Fibroblast of mammary gland (primary cell): ENCODE measurements at regions not wholly inside any gene's neighbourhood (a gene's known extent, or its start where the extent isn't known, plus 50 kb on each side); places are given as distances from the start of the nearest gene placed in this dataset.

ENCODE experiments used
- DNase-seq: peaks from one replicate; pipeline ENCODE4 v3.0.0-alpha.2; 2010; ENCODE audit warnings: low read depth
- H3K4me3 ChIP-seq: 2 replicates; pipeline ENCODE4 v1.5.1; 2011; ENCODE audit warnings: low read depth, mild to moderate bottlenecking, low read length, moderate library complexity; ENCODE audit not compliant: control insufficient read depth
- CTCF ChIP-seq: conservative IDR thresholded peaks from 2 replicates; pipeline ENCODE4 v1.5.1; 2011; ENCODE audit warnings: low read depth, low read length, inconsistent platforms; ENCODE audit not compliant: control insufficient read depth, insufficient read depth

- no peak for TF ChIP-seq CTCF
- DNase-seq: no peak
- no peak overlapping the region for H3K4me3 ChIP-seq
Measured at GRCh38 chr17:34118564-34118963, 136.5 kb upstream of the CCL2 start.

GRCh38 chr17:34121311-34121710 is 133.8 kb upstream of the CCL2 start:
- TF ChIP-seq CTCF: no peak
- no peak overlapping the region for H3K4me3 ChIP-seq
- DNase-seq: no peak

GRCh38 chr17:34122515-34122914 is 132.6 kb upstream of the CCL2 start:
- no peak for DNase-seq
- H3K4me3 ChIP-seq: no peak overlapping the region
- no peak for TF ChIP-seq CTCF

- no peak overlapping the region for H3K4me3 ChIP-seq
- TF ChIP-seq CTCF: no peak
- no peak for DNase-seq
Measured at GRCh38 chr17:34125010-34125409, 130.1 kb upstream of the CCL2 start.

- no peak for DNase-seq
- TF ChIP-seq CTCF: no peak
- no peak overlapping the region for H3K4me3 ChIP-seq
Measured at GRCh38 chr17:34125921-34126320, 129.2 kb upstream of the CCL2 start.

GRCh38 chr17:34126496-34126895 is 128.6 kb upstream of the CCL2 start:
- TF ChIP-seq CTCF: no peak
- DNase-seq: no peak
- H3K4me3 ChIP-seq: no peak overlapping the region

GRCh38 chr17:34126965-34127364 is 128.1 kb upstream of the CCL2 start:
- DNase-seq: no peak
- no peak overlapping the region for H3K4me3 ChIP-seq
- no peak for TF ChIP-seq CTCF
